IPS DF 6.9 (cell line): ENCODE measurements at regions not wholly inside any gene's neighbourhood (a gene's known extent, or its start where the extent isn't known, plus 50 kb on each side); places are given as distances from the start of the nearest gene placed in this dataset.
"Not testable (repeated sequence)": the region's sequence is repeated elsewhere in the genome, so short reads cannot be mapped to it uniquely, and the experiment has no call there.

ENCODE experiments used
- DNase-seq: peaks from one replicate; pipeline ENCODE4 v3.0.0-alpha.2; 2013; ENCODE audit warnings: low read depth, low spot score
- H3K27ac ChIP-seq: one replicate; pipeline ENCODE4 v1.5.1; 2013; ENCODE audit warnings: low read length, control low read depth
- H3K27me3 ChIP-seq: 2 replicates; pipeline ENCODE4 v1.6.1; 2013; ENCODE audit warnings: mild to moderate bottlenecking, low read length; ENCODE audit not compliant: control insufficient read depth, insufficient read depth
- H3K36me3 ChIP-seq: 2 replicates; pipeline ENCODE4 v1.6.1; 2013; ENCODE audit warnings: low read length; ENCODE audit not compliant: control insufficient read depth, insufficient read depth
- H3K4me1 ChIP-seq: 2 replicates; pipeline ENCODE4 v1.6.1; 2013; ENCODE audit warnings: low read length; ENCODE audit not compliant: control insufficient read depth, insufficient read depth
- H3K4me3 ChIP-seq: 2 replicates; pipeline ENCODE4 v1.5.1; 2013; ENCODE audit warnings: mild to moderate bottlenecking, low read length
- H3K9me3 ChIP-seq: 2 replicates; pipeline ENCODE4 v1.6.1; 2013; ENCODE audit warnings: low read length, inconsistent platforms; ENCODE audit not compliant: control insufficient read depth, insufficient read depth
- WGBS: extraction: QIAGEN DNeasy Blood & Tissue Kit; methylation state at CpG from one replicate; pipeline ENCODE4 v1.1.7; 2013; ENCODE audit warnings: mixed read lengths, missing lambda C conversion rate; ENCODE audit not compliant: insufficient read length, insufficient coverage; 5-methylcytosine and 5-hydroxymethylcytosine counted together

- H3K36me3 ChIP-seq: no peaks in the 10 kb centered on the region
- no peaks in the 10 kb centered on the region for H3K9me3 ChIP-seq
- WGBS: no CpG with 5 or more reads among the region's 3 CpGs
- H3K4me1 ChIP-seq: no peaks in the 10 kb centered on the region
- no peak for DNase-seq
- no peak overlapping the region for H3K4me3 ChIP-seq
- no peaks in the 10 kb centered on the region for H3K27me3 ChIP-seq
- no peak overlapping the region for H3K27ac ChIP-seq
Observed at GRCh38 chr7:25594122-25594521, 365.8 kb upstream of the NPVF start.

GRCh38 chr7:25594728-25595127, 366.4 kb upstream of the NPVF start:
- Histone ChIP-seq H3K27ac (no peak overlapping the region), H3K9me3 (no peaks in the 10 kb centered on the region), H3K4me1 (no peaks in the 10 kb centered on the region), H3K27me3 (no peaks in the 10 kb centered on the region), H3K36me3 (no peaks in the 10 kb centered on the region), H3K4me3 (no peak overlapping the region)
- no peak for DNase-seq
- WGBS: no CpG with 5 or more reads among the region's 2 CpGs

- H3K9me3 ChIP-seq: no peaks in the 10 kb centered on the region
- no peak for DNase-seq
- H3K27me3 ChIP-seq: no peaks in the 10 kb centered on the region
- no peaks in the 10 kb centered on the region for H3K36me3 ChIP-seq
- no CpG with 5 or more reads among the region's 2 CpGs for WGBS
- H3K4me3 ChIP-seq: no peak overlapping the region
- no peak overlapping the region for H3K27ac ChIP-seq
- no peaks in the 10 kb centered on the region for H3K4me1 ChIP-seq
Observed at GRCh38 chr7:25595996-25596395, 367.7 kb upstream of the NPVF start.

- no peaks in the 10 kb centered on the region for H3K9me3 ChIP-seq
- H3K36me3 ChIP-seq: no peaks in the 10 kb centered on the region
- H3K27me3 ChIP-seq: no peaks in the 10 kb centered on the region
- whole genome bisulfite sequencing: no CpG with 5 or more reads among the region's 9 CpGs
- no peaks in the 10 kb centered on the region for H3K4me1 ChIP-seq
- no peak for DNase-seq
- H3K4me3 ChIP-seq: no peak overlapping the region
- no peak overlapping the region for H3K27ac ChIP-seq
Observed at GRCh38 chr7:25596443-25596842, 368.2 kb upstream of the NPVF start.

GRCh38 chr7:25597946-25598345, 369.7 kb upstream of the NPVF start:
- H3K4me1 ChIP-seq: no peaks in the 10 kb centered on the region
- DNase-seq: no peak
- no peaks in the 10 kb centered on the region for H3K36me3 ChIP-seq
- no peaks in the 10 kb centered on the region for H3K27me3 ChIP-seq
- no peak overlapping the region for H3K27ac ChIP-seq
- H3K9me3 ChIP-seq: no peaks in the 10 kb centered on the region
- no CpG with 5 or more reads among the region's 5 CpGs for WGBS
- no peak overlapping the region for H3K4me3 ChIP-seq

GRCh38 chr7:25598765-25599164, 370.5 kb upstream of the NPVF start:
- no peak overlapping the region for H3K4me3 ChIP-seq
- no peaks in the 10 kb centered on the region for H3K27me3 ChIP-seq
- WGBS: no CpG with 5 or more reads among the region's 5 CpGs
- no peaks in the 10 kb centered on the region for H3K36me3 ChIP-seq
- H3K4me1 ChIP-seq: no peaks in the 10 kb centered on the region
- H3K9me3 ChIP-seq: no peaks in the 10 kb centered on the region
- no peak overlapping the region for H3K27ac ChIP-seq
- no peak for DNase-seq

GRCh38 chr7:25600262-25600920, 372.1 kb upstream of the NPVF start:
- H3K36me3 ChIP-seq: no peaks in the 10 kb centered on the region
- H3K4me1 ChIP-seq: no peaks in the 10 kb centered on the region
- no peak overlapping the region for H3K4me3 ChIP-seq
- DNase-seq: no peak
- no peaks in the 10 kb centered on the region for H3K27me3 ChIP-seq
- no peak overlapping the region for H3K27ac ChIP-seq
- WGBS: no CpG with 5 or more reads among the region's 3 CpGs
- H3K9me3 ChIP-seq: no peaks in the 10 kb centered on the region

GRCh38 chr7:25602730-25603426, 374.6 kb upstream of the NPVF start:
- not testable (repeated sequence) for H3K36me3 ChIP-seq, DNase-seq, H3K27me3 ChIP-seq, H3K27ac ChIP-seq, H3K4me1 ChIP-seq, H3K9me3 ChIP-seq
- WGBS: no CpG with 5 or more reads among the region's 30 CpGs
- peak overlapping the region; percentile 19; the same call in 1 of the 2 replicates for H3K4me3 ChIP-seq

GRCh38 chr7:25603427-25603740, 375.1 kb upstream of the NPVF start:
- not testable (repeated sequence) for H3K9me3 ChIP-seq, H3K36me3 ChIP-seq, DNase-seq, H3K27ac ChIP-seq, H3K27me3 ChIP-seq, H3K4me1 ChIP-seq
- WGBS: no CpG with 5 or more reads among the region's 9 CpGs
- peak overlapping the region; percentile 19; the same call in 1 of the 2 replicates for H3K4me3 ChIP-seq

GRCh38 chr7:25611196-25611595, 382.9 kb upstream of the NPVF start:
- Histone ChIP-seq H3K9me3 (no peaks in the 10 kb centered on the region), H3K27ac (no peak overlapping the region), H3K4me3 (no peak overlapping the region), H3K27me3 (no peaks in the 10 kb centered on the region), H3K4me1 (no peaks in the 10 kb centered on the region), H3K36me3 (no peaks in the 10 kb centered on the region)
- no peak for DNase-seq
- no CpG with 5 or more reads among the region's 4 CpGs for WGBS

GRCh38 chr7:25613912-25614311, 385.6 kb upstream of the NPVF start:
- no peak overlapping the region for H3K27ac ChIP-seq
- DNase-seq: no peak
- no peaks in the 10 kb centered on the region for H3K9me3 ChIP-seq
- no peaks in the 10 kb centered on the region for H3K36me3 ChIP-seq
- no CpG with 5 or more reads among the region's 4 CpGs for WGBS
- H3K27me3 ChIP-seq: no peaks in the 10 kb centered on the region
- H3K4me3 ChIP-seq: no peak overlapping the region
- no peaks in the 10 kb centered on the region for H3K4me1 ChIP-seq
